HG02973 (cell line): ENCODE measurements at regions not wholly inside any gene's neighbourhood (a gene's known extent, or its start where the extent isn't known, plus 50 kb on each side); places are given as distances from the start of the nearest gene placed in this dataset.

Source experiments
- ATAC-seq: cut with Tn5 transposase; IDR thresholded peaks from one replicate; pipeline ENCODE4 v1.9.1; 2021; ENCODE audit warnings: moderate library complexity; ENCODE audit not compliant: unreplicated experiment

DNA sequence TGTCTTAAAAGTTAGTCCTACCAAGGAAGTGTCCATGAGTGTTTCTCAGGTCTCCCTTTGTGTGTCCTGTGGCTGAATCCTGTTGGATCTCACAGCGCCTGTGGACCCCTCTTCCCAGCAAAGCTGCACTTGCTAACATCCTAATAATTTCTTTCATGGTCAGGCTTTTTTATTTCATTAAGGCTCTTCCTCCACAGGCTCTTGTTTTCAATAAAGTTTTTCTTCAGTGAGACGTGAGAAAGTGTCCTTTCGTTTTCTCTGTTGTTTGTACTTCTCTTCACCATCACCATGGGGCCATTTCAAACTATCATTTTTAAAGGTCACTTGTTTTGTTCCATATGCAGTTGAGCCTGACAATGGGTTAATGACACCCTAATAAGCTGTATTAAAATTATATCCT lies 231.5 kb downstream of the LMO4 start:
- no peak for ATAC-seq

DNA sequence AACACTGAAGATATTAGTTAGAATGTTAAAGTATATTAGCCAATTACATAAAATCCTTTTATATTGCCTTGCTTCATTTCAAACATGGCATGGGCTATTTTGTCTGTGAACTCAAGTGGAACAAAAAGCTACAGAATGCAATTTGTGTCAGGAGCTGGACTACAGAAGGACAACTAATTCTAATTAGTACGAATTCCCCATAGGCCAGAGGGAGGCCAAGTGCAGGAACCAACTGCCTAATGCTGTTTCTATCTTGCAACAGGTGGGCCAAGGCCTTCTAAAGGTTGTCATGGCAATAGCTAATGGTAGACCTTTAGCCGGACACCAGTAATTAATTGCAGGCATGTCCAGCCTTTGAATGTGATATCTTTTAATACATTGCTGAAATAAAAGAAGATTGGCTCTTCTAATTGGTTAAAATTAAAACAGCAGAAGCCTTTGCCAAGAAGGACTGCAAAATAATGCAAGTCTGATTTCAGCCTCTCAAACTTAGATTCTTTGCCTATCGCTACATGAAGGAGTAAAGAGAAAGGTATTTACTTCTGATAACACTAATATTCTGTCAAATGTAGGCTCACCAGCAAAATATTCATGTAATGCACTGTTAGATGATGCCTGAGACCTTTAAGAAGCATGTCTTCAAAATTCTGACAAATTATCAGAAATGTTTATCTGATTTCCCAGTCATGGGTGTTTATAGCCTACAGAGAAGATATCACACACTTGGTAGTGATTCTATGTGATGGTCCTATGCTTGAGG lies 232.1 kb downstream of the LMO4 start:
- no peak for ATAC-seq

DNA sequence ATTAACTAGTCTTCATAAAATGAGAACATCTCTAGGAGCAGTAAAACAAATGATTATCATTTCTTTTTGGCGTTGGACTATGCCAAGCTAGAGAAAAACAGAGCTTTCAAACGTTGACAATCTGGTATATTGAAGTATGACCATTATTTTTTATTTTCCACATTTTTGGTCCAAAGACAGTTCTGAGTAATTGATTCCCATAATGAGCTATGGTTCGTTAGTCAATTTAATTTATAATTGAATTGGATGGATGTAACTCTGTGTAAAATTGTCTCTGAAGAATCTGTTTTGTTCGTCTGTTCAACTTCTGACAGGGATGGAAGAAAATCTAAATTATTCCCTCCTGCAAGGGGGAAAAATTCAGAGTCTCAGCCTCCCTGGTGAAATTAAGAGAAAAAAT lies 234.5 kb downstream of the LMO4 start:
- ATAC-seq = no peak

DNA sequence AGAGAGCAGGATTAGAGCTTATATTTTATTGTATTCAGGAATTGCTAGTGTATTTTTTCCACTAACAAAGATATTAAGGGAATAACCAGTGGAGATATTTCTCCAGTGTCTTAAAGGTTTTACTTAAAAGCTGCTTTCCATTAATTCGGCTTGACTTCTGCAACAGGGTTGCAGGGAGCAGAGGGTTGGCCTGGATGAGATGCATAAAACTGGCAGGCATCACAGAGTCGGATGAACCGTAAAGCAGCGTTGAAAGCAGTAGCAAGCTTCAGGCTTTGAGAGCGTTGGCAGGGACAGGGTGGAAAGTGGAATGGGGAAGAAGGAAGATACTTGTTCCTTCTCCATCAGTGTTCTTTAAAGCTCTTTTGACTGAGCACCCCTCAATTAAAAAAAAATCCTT lies 237.2 kb downstream of the LMO4 start:
- no peak for ATAC-seq

DNA sequence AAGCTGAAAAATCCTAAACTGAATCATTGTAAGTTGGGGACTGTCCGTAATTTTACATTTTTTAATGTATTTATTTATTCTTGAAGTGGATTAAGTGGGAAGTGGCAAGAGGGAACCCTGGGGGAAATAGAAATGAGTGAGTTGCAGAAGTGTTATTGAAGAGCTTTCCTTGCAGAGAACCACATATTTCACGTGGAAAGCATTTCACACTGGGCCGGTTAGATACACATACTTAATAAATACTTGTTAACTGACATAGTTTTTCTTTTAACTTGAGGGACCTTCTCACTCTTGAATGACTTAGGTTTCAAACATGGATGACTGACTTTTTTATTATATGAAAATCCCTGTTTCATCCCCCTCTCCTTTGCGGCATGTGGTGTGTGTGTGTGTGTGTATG lies 239.3 kb downstream of the LMO4 start:
- ATAC-seq = no peak

DNA sequence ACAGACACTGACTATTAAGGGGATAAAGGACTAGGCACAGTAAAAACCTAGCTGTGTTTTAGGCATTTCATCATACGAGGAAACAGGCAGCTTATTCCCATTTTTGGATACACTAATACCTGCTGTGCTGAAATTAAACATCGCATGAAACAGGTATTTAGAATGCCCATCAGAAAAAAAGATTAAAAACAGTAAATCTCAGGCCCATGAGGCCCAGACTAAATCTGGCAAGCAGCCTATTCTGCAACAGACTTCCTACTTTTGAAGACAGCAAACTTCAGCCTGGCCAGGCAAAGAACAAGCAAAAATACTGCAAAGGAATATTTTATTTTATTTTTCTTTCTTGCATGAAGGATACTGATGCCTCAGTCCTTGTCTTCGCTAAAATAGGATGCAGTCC lies 240.2 kb downstream of the LMO4 start:
- no peak for ATAC-seq

DNA sequence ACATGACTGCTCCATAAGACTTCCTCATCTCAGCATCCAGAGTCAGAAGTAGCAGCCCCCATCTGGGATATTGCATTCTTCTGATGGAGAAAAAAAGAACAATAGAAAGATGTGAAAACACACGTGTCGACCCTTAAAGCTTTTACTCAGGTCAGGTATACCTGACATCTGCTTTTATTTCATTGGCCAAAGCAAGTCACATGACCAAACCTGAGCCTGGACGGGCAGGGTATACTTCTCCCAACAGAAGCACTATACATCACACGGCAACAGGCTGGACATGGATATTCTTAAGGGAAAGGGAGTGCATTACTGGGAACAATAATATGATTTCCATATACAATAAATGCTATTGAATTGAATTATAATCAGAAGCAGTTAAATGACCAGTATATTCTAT lies 243.3 kb downstream of the LMO4 start:
- no peak for ATAC-seq

DNA sequence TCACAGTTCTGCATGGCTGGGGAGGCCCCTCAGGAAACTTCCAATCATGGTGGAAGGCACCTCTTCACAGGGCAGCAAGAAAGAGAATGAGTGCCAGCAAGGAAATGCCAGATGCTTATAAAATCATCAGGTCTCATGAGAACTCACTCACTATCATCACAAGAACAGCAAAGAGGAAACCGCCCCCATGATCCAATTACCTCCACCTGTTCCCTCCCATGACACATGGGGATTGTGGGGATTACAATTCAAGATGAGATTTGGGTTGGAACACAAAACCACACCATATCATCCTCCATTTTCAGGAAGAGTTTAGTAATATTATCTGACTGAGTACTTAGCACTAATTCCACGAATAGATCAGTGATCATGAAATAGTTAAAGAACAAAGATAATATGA lies 244.2 kb downstream of the LMO4 start:
- ATAC-seq = no peak

DNA sequence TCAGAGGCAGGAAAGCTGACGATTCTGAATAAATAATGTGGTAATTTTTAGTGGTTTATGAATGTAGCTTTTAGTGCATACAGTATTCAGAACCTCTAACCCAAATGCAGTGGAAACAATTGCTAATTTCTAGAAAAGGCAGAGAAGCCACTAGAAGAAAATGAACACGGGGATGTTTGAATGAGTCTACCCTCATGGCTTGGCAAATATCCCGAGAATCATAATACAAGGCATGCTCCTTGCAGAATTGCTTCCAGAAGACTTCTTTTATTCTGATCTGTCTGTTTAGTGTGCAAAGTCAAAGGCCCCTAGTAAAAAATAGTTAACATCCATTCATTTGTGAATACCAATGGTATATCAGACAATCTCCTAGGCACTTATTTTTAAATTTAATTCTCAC lies 246.8 kb downstream of the LMO4 start:
- ATAC-seq = no peak

DNA sequence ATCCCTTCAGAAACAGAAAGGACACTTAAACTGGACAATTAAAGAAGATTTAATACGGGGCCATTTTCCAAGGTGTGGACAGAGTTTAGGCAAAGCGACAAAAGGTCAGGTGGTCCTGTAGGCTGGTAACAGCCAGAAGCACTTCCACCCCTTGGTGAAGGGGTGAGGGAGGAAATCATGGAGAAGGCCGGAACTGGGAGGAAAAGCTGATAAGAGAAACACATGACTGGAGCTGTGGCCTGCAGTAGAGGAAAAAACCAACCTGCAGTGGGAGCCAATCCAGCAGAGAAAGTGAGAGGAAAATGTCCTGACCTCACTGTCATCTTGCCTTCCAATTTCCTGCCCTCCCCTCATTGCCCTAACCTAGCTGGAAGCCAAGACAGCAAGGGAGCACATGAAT lies 249.8 kb downstream of the LMO4 start:
- ATAC-seq = no peak

DNA sequence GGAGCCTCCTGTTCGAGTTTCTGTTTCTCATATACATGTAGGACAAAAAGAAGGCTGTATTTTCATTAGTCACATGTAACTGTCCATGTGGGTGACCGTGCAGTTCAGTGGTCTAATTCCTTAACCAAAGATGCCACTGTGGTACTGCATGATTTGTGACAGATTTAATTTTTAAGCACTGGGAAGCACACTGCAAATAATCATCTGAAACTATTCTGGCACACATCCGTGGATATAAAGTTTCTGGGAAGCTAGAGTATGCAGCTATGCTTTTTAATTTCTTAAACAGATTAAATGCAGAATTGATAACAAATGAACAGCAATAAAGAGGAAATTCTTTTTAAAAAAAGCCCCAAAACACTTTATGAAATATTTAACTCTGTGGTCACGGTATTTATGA lies 254.8 kb downstream of the LMO4 start:
- ATAC-seq = no peak

DNA sequence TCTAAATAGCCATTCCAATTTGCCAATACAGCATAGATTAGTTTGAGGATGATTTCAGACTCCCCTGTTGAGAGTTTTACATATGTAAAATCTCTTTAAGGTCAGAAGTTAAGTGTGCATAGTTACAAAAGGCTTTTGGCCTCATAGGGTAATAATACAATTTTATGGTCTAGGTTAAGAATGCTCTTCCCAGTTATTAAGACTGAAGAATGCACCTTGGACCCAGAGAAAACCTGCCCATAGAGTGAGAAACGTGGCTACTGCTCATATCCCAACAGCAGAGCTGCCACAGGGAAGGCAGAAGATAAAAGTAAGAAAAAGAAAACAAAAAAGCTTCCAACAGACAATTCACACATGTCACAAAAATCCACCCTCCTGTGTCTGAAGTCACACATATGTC lies 255.9 kb downstream of the LMO4 start:
- no peak for ATAC-seq

DNA sequence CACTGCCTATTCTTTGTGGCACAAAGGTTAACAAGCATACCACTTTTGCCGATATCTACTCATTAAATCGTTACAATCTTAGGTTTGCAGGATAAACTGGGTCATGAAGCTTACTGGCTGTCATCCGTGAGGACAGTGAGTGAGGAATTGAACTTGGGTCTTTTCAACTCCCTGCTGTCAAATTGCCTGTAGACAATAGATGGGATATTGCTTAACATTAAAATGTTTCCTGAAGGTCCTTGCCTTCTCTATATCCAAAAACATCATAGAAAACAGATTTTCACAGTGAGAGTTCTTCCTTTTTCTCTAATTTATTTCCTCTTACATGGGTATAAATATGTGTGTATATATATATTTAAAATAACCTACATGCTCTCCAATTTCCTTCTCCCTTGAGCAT lies 257.8 kb downstream of the LMO4 start:
- no peak for ATAC-seq

DNA sequence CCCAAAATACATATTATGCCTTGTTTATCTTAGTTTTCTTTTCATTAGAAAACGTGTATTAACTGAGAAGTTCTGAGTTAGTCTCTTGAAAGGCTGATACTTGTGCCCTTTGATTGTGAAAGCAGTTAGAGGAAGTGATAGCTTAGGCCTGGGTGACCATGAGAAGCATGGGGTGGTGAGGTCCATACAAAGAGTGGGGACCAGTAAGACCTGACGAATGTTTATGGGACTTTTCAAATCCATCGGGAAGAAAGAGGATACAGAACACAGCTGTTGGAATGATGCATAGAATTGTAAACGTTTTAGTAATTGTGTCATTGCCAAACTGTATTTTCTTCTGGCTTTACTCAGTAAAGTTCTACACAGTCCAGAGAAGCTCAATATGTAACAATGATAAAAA lies 259.8 kb downstream of the LMO4 start:
- peak; percentile 72 for ATAC-seq

DNA sequence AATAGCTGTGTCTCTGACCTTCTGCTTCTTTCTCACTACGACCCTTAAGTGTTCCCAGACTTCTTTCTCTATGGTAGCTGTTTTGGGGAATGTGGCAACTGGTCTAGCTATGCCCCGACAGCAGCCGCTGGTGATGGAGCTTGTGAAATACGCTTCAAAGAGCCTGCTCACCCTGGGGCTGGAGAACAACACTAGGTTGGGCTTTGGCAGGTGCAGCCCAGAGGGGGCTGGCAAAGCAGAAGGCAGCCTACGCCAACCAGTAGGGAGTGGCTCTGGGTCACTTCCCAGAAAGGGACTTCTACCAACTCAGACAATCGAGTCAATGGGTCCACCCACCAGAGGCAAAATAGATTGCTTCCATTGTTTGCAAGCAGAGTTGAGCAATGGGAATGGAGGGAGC lies 262.8 kb downstream of the LMO4 start:
- no peak for ATAC-seq

DNA sequence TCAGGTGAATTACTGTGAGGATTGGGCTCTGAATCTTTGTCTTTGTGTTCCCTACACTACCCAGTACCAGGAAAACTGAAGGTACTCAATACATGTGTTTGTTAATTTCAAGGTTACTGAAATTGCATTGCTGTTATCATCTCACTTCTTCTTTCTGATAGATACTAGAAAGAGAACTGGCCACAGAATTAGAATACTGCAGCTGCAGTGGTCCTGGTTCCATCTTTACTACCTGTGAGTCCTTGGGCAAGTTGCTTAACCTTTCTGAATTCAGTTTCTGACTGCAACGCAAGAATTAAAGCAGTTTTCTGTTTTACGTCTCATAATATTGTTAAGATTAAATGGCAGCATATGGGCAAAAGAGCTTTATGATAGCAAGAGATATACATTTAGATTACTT lies 263.5 kb downstream of the LMO4 start:
- peak; percentile 92 for ATAC-seq

DNA sequence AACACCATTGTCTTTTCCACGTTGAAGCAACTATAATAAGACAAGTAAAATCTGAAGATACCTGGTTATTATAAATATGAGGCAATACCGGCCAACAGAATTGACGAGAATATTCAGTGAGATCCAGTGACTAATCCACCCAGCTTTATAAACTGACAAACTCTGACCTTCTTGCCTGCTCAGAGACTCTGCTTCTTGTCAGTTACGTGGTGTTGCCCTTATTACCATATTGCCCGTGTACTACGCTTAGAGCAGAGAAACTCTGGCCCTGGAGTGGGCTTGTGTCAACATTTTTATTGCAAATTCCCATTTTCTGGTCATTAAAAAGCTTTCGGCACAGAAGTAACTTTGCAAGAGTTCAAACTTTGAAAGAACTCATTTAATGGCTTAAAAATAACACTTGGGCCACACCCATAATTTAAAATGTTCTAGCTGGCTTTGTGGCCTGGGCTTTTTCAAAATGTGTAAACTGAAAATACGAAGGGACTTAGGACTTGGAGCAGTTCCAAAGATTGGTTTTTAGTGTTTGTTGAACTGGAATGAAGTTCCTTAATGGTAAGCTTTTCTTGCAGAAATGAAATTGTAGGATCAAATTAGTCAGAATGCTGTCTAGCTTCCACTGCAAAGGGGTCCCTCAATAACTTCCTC lies 266.2 kb downstream of the LMO4 start:
- no peak for ATAC-seq

DNA sequence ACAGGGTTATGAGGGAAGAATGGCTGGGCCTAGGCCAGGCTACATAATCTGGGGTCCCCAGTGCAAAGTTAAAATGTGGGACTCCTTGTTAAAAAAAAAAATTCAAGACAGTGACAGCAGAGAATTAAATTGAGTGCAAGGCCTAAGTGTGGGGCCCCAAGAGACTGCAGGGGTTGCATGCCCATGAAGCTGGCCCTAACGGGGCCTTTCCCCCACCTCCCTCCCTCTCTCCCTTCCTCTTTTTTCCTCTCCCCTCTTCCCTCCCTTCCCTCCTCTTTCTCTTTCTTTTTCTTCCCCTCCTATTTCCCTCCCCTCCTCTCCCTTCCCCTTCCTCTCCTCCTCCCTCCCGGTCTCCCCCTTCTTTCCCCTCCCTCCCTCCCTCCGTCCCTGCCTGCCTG lies 266.7 kb downstream of the LMO4 start:
- no peak for ATAC-seq

DNA sequence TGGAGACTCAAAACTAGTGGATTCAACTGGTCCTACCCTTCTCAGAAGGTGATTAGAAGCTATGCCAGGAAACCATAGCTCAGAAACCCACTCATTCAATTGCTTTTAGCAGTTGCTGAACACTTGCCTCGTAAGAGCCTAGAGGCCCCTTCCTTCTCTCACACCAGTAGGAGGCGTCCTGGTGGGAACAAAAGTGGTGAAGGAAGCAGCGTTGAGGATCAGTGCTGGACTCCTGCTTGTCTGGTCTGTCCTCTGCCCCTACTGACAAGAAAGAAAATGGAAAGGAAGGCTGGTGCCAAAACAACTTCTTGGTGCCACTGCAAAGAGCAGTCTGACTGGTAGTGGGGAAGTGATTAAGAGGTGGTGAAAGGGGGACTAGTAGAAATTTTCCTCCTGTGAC lies 269.7 kb downstream of the LMO4 start:
- no peak for ATAC-seq

DNA sequence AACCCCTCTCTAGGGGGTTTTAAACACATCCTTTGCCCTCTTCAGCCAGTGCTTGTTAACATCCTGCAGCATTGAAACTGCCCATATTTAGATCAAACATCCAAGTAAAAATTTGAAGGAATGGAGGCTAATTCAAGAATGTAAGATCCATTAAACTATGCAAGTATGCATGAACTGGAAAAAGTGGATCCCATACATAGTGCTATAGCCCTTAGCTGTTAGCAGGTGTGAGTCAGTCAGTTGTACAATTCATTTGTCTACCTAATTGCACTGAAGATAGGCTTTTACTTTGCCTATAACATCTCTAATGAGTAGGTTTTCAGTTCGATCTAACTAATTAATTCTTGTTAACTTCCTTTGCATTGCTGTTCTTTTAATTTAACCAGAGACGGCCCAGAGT lies 270.9 kb downstream of the LMO4 start:
- ATAC-seq = no peak

DNA sequence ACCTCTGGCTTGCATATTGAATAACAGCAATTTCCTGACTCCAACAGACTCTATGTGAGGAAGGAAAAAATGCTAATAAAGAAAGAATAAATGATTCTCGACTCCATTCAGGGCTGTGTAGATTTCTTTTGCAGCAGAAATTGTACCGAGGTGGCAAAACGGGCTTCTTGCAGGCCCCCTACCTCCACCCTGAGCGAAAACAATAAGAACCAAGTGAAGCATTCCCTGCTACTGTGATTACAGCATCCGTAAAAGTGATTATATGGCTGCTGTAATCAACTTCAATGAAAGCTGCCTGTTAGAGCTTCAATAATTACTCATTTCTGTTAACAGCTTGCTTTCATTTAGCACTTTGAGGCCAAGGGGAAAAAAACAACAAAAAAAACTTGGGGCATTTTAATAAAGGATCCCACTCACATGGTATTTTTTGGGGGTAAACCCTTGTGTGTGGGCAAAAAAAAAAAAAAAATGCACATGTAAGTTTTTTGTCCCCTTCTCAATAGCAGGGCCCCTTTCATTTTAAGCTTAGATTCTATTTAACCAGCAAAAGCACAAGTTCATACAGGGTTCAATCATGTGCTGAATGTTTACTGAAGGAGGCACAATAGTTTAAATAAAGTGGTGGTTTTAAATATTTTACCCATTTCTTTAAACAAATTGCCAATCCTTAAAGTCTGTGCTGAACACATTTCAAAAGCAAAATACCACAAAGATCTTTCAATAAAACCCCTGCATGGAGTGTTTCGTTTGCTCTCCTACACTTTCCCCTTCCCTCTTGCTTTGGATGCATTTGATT lies 271.6 kb downstream of the LMO4 start:
- ATAC-seq = no peak

DNA sequence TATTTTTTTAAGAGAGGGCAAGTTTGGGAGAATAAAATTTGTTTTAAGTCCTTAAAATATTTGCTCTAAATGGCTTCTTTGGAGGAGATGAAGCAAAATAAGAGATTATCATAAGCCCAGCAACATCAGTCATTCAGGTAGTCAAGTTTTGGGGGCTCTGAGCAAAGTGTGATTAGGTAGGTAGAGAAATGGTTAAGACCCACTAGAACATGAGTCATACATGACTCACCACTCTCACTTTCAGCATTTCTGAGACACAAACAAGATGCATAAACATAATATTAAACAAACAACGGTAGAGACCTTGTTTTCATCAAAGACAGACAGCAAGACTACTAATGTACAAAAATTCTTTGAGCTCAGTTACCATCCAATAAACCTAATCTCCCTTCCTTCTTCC lies 272.2 kb downstream of the LMO4 start:
- peak; percentile 55 for ATAC-seq
